ENCODE measurements at regions not wholly inside any gene's neighbourhood (a gene's known extent, or its start where the extent isn't known, plus 50 kb on each side); places are given as distances from the start of the nearest gene placed in this dataset.
"Not testable (repeated sequence)": the region's sequence is repeated elsewhere in the genome, so short reads cannot be mapped to it uniquely, and the experiment has no call there.

DNA sequence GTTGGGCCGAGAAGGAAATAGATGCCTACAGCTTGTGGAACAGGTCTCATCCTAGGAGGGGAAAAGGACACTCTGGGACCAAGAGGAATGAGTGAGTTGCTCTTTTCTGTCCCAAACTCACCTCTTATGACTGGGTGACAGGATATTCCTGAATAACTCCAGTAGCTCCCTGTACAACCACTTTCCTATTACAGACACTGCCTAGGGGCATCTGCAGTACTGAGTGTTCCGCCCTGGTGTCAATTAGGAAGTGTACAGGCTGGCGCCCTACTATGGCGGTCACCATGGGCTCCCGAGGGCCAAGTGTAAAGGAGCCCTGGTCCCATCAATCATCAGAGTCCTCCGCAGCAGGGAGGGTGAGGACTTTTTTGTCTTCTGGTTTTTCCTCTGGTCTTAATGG, 343.4 kb upstream of the USP9Y start:
- FAIRE-seq = no peak

DNA sequence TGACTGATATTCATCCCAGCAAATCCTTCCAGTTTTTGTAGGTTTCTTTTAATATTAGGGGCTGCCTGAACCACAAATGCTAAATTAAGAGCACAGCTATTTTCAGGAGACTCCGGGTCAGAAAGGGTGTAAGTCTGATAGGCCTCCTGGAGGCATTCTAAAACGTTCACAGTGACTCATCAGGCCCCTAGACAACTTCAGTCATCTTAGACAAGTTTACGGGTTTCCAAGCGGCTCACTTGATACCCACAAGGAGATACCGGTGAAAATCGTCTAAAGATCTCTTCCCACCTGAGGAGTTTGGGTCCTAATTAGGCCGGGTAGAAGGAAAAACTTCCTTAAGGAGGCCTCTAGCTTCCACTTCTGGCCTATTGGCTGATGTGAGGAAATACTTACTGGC, 342.7 kb upstream of the USP9Y start:
- DNase-seq (ENCODE audit: insufficient read length, low spot score) (no peak), FAIRE-seq (no peak)

More for the DNA sequence above, 343.4 kb upstream of the USP9Y start:
- DNase-seq (ENCODE audit: insufficient read length, low spot score) = no peak

DNA sequence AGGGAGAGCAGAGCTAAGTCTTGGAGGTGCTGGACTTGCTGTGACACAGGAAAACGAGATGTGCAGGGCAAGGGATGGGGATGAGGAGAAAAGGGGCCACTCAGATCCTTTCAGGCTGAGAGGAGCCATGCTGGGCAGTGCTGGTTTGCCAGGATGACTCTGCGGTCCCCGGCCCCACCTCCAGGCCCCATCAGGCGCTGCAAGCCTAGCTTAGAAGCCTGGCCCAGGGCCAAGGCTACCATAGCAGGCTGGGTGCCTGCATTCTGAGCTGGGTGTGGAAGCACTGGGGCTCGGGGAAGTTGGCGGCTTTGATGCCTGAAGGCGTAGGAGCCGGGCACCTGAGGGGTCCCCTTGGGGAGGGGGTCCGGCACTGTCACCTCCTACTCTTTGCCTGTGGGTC, 341.2 kb upstream of the USP9Y start:
- FAIRE-seq (no peak), DNase-seq (ENCODE audit: insufficient read length, low spot score) (no peak)

DNA sequence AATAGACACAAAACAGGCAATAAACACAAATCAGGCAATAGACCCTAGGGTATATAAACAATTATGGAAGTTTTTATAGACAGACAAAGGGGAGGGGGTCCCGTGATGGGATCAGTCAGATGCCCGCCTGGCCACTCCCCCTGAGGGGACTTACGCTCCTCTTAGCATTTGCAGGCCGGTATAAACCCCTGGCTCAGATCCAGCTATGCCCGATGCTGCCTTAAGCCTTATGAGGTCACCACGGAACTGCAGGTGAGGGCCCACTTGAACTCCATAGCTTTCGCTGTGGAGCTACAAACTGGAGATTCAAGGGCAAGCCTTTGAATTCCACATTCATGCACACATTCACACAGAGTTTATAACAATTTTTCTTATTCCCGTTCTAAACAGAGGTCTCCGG, 340.5 kb upstream of the USP9Y start:
- FAIRE-seq = no peak

DNA sequence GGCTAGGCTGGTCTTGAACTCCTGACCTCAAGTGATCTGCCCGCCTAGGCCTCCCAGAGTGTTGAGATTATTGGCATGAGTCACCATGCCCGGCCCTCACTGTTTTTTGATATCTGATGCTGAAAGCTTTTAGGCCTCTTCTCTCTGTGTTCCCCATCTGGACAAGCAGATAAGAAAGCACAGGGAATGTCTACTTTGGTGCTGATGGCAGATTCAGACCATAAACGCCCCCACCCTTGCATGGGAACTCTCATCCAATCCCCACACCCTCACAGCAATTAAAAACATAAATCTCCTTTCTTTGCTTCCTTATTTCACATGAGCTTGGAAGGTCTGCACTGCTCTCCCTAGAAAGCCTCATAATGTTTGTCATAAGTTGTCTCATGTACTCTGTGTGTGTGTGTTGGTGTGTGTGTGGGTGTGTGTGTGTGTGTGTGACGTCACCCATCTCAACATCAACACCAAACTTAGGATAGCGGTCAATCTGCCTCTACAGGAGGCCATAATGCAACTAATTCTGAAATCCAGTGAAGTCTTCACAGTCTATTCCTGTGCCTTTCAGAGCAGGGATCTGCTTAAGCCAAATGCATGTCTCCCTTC, 335.6 kb upstream of the USP9Y start:
- DNase-seq (ENCODE audit: insufficient read length, low spot score) (no peak), FAIRE-seq (no peak)

More for the DNA sequence above, 340.5 kb upstream of the USP9Y start:
- DNase-seq (ENCODE audit: insufficient read length, low spot score) = no peak

DNA sequence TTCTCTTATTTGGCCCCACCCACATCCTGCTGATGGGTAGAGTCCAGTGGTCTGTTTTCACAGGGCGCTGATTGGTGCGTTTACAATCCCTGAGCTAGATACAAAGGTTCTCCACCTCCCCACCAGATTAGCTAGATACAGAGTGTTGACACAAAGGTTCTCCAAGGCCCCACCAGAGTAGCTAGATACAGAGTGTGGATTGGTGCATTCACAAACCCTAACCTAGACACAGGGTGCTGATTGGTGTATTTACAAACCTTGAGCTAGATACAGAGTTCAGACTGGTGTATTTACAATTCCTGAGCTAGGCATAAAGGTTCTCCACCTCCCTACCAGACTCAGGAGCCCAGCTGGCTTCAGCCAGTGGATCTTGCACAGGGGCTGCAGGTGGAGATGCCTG, 326.4 kb upstream of the USP9Y start:
- not testable (repeated sequence) for DNase-seq (ENCODE audit: insufficient read length, low spot score); FAIRE-seq

DNA sequence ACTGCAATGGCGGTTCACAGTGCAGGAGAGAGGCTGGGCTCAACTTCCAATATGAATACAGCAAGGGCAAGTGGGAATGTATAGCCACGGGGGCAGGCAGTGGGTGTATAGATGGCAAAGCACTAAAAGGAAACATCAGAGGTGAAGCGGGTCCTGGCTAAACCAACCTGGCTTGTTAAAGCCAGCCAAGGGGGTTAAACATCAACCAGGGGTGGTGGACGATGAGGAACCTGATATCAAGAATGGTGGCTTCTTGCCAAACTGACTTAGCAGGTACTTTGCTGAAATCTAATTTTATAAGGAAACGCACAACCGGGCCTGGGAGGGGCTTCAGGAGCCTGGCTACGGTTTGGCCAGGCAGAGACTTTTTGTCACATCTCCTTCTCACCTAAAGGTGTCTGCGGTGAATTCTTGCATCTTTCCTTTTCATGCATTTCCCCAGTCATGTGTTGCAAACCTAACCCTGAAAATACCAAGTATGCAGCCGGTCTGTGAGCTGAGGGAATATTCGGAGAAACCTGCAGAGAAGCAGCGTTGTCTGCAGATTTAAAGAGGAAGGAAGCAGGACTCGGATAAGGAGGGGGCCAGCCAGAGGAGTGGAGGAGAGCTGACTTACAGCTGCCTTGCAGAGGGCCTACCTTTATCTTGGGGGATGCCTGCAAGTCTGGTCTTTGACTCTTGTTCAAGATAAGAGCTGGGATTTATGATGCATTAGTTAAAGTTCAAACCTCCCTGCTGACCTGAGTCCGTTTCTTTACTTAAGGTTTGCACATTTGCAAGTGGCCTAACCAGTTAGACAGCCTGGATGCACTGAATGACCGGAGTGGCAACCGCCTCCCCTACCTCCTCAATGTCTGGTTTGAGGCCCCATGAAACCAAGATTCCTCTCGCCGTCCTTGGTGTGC, 309.1 kb upstream of the USP9Y start:
- DNase-seq (ENCODE audit: insufficient read length, low spot score); FAIRE-seq: not testable (repeated sequence)

DNA sequence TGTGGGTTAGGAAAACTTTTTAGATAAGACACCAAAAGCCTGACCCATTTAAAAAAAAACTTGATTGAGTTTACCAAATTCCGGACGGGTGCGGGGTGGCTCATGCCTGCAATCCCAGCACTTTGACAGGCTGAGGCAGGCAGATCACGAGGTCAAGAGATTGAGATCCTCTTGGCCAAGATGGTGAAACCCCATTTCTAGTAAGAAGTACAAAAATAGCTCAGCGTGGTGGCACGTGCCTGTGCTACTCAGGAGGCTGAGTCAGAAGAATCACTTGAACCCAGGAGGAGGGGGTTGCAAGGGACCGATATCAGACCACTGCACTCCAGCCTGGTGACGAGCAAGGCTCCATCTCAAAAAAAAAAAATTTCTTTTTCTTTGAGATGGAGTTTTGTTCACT, 307.8 kb upstream of the USP9Y start:
- no peak for DNase-seq (ENCODE audit: insufficient read length, low spot score)
- FAIRE-seq = no peak

DNA sequence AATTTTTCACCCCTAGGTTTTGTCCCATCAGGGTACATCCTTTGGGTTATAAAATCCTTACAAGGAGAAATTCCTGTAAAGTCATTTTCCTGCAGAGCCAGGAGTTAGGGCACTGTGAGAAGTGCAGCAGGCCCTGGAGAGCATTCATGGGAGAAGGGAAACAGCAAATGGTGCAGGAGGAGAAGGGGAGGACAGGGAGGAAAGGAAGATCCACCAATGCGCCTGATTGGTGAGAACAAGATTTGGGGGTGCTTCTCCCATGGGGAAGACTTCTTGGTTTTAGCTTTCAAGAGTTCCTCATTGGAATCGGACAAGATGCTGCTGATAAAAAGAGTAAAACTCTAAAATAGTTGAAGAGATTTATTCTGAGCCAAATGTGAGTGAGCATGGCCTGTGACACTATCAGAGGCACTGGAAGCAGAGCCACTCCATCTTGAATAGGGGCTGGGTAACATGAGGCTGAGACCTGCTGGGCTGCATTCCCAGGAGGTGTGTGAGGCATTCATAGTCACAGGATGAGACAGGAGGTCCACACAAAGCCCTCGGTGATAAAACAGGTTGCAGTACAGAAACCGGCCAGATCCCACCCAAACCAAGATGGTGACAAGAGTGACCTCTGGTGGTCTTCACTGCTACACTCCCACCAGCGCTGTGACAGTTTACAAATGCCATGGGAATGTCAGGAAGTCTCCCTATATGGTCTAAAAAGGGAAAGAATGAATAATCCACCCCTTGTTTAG, 305.5 kb upstream of the USP9Y start:
- peak; percentile 4 for FAIRE-seq
- DNase-seq (ENCODE audit: insufficient read length, low spot score) = not testable (repeated sequence)

DNA sequence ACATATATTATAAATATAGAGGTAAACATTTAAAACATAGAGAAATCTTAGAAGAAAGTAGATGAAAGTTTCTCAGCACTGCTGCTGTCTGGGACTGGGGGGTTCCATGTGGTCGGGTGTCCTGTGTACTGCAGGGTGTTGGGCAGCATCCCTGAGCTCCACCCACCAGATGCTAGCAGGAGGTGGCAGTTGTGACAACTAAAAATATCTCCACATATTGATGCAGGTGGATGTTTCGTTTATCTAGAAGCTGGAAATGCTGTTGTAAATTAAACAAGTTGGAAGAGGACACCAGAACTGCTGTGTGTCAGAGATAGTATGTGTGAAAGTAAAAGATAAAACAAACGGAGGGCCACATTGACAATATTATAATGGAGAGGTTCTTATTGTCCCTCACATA, 297.1 kb upstream of the USP9Y start:
- DNase-seq (ENCODE audit: insufficient read length, low spot score) (no peak), FAIRE-seq (no peak)

DNA sequence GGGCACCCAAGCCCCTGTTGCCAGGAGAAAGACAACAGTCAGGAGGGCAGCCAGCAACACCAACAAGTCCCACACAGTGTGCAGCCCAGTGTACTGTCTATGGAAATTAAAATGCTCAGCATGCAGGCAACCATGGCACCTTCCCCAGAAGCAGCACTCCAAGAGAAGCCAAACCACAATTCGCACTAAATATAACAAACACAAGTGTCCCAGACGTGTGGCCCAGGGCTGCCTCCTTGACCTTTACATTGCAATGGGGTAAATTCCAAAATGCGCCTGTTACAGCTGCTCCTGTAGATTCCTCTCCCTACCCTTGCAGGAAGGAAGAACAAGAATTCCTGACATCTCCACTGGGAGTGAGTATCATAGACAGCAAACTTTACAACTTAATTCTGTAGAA, 292.8 kb upstream of the USP9Y start:
- no peak for DNase-seq (ENCODE audit: insufficient read length, low spot score)
- FAIRE-seq = no peak

DNA sequence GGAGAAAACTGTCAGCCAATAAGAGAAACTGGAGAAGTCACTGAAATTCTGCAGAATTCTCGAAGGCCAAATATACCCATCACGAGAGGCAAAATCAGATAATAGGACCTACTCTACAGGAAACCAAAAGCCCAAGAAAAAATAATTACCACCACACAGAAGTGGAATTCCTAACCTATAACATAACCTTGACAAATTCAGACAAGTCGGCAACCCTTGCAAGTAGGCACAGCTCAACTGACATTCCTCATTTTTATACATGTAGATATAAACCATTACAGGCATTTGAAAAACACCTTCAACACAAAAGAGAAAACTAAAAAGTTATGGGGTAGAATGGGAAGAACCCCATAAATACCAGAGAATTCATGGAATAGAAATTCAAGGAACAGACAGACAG, 290.3 kb upstream of the USP9Y start:
- DNase-seq (ENCODE audit: insufficient read length, low spot score) = no peak
- no peak for FAIRE-seq

DNA sequence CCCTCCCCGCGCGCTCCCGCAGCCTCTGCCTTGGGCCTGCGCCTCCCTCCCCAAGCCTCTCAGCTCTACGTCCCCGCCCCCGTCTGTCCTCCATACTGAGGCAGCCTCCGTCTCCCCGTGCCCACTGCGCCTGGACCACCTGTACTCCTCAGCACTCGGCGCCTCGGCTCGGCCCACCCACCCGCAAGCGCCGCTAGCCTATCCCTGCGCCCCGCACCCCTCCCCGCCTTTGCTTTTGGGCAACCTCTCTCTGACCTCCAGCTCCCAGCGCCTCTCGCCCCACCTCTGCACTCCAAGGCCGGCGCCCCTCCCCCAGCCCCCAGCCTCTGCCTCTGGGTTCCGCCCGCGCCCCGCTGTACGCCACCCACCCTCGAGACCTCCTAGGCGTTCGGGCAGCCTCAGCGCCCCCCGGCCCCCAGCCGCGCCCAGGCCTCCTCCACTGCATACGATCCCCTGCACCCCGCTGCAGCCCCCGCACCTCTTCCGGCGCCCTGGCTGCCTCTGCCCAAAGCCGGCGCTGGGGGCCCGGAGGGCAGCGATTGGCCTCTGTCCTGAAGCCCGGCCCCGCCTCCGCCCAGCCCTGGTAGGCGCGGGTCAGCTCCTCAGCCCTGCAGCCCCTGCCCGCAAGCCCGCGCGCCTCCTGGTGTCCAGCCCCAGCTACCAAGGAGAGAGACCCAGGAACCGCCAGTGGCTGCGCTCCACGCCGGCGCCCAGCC, 279.8 kb upstream of the USP9Y start:
- no peak for FAIRE-seq
- DNase-seq (ENCODE audit: insufficient read length, low spot score) = no peak

DNA sequence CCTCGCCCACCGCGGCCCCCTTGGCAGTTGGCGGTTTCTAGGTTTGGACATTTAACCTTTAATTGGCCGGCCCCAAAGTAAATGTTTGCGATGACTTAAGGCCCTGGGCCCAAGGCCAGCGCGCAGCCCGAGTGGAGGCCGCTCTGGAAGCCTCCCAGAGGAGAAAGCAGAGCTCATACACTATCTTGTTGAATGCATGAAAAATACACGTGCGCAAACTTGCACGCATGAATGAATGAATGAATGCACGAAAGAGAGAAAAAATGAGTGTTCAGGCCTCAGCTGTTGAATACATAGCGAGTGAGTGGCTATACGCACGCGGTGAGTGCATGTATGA, 279.3 kb upstream of the USP9Y start:
- DNase-seq (ENCODE audit: insufficient read length, low spot score) = no peak
- FAIRE-seq = no peak

DNA sequence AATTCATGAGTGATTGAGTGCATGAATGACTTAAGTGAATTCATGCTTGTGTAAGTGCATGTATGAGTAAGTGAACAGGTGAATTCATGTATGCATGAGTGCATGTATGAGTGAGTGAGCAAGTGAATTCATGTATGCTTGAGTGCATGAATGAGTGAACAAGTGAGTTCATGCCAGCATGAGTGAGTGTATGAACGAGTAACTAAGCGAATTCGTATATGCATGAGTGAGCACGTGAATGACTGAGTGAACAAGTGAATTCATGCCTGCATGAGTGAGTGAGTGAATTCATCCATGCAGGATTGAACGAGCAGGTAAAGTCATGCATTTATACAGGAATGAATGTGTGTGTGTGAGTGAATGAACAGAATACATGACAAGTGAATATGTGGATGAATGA, 278.5 kb upstream of the USP9Y start:
- DNase-seq (ENCODE audit: insufficient read length, low spot score) (no peak), FAIRE-seq (no peak)

DNA sequence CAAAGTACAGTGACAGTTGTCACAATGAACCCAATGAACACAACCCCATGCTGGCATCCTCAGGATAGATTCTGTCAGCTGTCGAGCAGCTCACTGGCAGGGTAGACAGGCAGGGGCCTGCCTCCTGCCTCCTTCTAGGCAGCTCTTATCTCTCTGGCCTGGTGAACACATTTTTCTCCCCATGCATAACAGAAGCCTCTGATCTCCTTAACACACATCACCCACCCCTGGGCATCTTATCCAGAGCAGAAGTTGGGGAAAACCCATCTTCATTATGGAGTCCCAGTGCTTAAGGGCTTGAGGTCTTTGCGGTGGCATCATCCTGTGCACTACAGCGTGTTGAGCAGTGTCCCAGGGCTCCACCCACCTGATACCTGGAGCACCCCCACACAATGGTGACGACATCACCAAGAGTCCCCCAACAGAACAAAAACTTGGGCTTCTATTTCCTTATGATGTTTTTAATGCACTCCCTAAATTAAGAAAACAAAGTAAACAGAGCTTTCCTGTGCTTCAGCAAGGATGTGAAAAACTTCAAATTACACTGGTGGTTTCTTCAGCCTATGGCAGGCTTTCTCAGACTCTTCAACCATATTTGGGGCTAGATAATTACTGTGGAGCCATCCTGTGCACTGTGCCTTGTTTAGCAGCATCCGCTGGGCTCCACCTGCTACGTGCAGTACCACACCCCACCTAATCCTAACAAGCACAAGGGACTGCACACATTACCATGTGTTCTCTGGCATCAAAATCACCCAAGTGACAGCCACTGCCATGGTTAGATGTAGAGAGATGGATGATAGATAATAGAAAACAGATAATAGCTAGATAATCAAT, 277.4 kb upstream of the USP9Y start:
- FAIRE-seq (no peak), DNase-seq (ENCODE audit: insufficient read length, low spot score) (no peak)

DNA sequence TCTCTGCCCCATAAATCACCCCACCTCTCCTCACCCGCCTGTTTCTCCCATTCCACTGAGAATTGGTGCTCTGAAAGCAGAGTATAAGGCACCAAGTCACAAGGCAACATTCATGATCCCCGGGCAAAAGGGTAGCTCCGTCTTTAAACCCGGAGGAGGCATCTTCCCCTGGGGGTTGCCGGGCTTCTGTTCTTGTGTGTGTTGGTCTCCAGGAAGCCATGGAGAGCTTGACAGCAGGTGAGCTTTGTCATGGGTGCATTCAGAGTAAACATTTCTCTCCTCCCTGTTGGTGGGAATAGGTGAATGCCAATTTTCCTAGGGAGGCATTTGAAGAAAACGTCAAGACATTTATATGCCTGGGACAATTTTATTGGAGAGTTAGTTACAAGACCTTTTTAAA, 275.5 kb upstream of the USP9Y start:
- DNase-seq (ENCODE audit: insufficient read length, low spot score) (no peak), FAIRE-seq (no peak)

DNA sequence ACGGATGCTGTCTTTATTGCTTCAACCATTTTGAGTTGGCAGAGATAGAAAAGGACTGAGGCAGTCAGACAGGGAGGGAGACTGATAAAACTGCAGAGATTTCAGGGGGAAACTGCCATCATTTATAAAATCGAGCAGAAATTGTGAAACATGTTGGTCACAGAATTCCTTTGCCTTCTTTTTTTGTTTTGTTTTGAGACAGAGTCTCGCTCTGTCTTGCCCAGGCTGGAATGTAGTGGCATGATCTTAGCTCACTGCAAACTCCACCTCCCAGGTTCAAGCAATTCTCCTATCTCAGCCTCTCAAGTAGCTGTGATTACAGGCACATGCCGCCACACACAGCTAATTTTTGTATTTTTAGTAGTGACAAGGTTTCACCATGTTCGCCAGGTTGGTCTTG, 273.7 kb upstream of the USP9Y start:
- DNase-seq (ENCODE audit: insufficient read length, low spot score) (no peak), FAIRE-seq (no peak)

DNA sequence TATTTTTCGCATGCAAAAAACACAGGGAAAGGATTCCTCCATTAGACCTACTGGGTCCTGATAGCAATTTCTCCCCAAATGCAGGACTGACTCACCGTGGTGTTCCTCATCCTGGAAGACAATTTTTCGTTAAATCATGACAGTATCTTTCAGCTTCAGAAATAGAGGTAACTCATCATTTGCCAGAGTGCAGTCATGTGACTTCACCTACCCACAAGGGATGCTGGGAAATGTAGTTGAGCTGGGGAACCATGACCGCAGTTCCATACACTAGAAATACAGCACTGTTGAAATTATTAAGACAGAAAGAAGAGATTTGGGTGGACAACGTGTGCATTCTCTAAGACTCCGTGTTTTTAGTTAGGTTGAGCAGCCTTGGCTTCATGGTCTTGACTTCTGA, 269.5 kb upstream of the USP9Y start:
- FAIRE-seq (no peak), DNase-seq (ENCODE audit: insufficient read length, low spot score) (no peak)

DNA sequence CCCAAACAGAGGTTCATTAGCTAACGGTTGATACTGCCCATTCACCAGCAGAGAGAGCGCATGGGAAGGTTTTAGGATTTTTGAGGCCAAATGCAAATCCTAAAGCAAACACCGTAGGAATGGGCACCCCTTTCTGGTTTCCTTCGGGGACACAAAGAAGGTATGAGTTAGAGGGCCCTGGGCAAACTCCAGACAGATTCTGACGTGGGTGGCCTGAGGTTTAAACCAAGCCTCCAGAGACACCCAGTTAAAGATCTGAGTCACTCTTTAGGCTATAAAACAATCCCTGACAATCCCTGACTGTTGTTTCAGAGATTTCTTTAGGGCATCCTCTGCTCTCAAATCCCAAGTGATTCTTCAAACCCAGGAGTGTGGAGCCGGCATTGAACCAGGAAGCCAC, 262.2 kb upstream of the USP9Y start:
- peak; percentile 95 for FAIRE-seq
- not testable (repeated sequence) for DNase-seq (ENCODE audit: insufficient read length, low spot score)
